GM12874 (cell line): ENCODE measurements at regions not wholly inside any gene's neighbourhood (a gene's known extent, or its start where the extent isn't known, plus 50 kb on each side); places are given as distances from the start of the nearest gene placed in this dataset.

Source experiments
- CTCF ChIP-seq: IDR thresholded peaks from 2 replicates; pipeline ENCODE4 v1.5.1; 2011; ENCODE audit warnings: low read depth, mild to moderate bottlenecking, control low read depth, low read length, moderate library complexity; ENCODE audit not compliant: insufficient read depth

- no peak for TF ChIP-seq CTCF
These were observed 148.4 kb downstream of the ASMT start for GRCh38 chrX:1763294-1763693.

GRCh38 chrX:1767026-1767425 lies 152.2 kb downstream of the ASMT start:
- no peak for TF ChIP-seq CTCF

GRCh38 chrX:1778817-1779216 lies 164.0 kb downstream of the ASMT start:
- TF ChIP-seq CTCF = no peak

- TF ChIP-seq CTCF = no peak
These were observed 164.8 kb downstream of the ASMT start for GRCh38 chrX:1779626-1780025.

- no peak for TF ChIP-seq CTCF
These were observed 166.9 kb downstream of the ASMT start for GRCh38 chrX:1781766-1782165.

- TF ChIP-seq CTCF = peak; percentile 15; the same call in 1 of the 2 replicates
These were observed 169.9 kb downstream of the ASMT start for GRCh38 chrX:1784773-1785172.

- no peak for TF ChIP-seq CTCF
These were observed 173.5 kb downstream of the ASMT start for GRCh38 chrX:1788300-1788911.

- TF ChIP-seq CTCF = no peak
These were observed 177.8 kb downstream of the ASMT start for GRCh38 chrX:1792636-1793035.
